ENCODE measurements at regions not wholly inside any gene's neighbourhood (a gene's known extent, or its start where the extent isn't known, plus 50 kb on each side); places are given as distances from the start of the nearest gene placed in this dataset.

DNA sequence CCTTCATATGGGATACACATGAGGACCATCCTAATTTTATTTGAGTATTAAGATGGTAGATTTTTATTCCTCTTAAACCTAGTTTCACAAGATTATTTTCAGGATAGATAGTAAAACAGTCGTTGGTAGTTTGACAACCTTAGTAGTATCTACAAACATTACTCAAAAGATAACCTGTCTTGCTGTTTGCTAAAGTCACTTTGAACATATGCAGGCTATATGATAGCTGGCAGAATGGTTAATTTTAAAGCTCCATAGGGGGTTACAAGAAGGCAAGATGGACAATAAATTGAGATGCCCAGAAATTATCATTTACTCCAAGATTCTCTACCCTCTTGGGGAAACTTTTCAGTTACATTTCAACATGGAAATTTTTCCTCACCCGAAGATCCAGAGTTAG, 525.7 kb downstream of the SOX5 start:
- TF ChIP-seq EZH2phosphoT487 (IDR thresholded peaks at IDR 0.05; ENCODE audit: borderline replicate concordance, low read length), result no peak
- TF ChIP-seq, protein P1, sequence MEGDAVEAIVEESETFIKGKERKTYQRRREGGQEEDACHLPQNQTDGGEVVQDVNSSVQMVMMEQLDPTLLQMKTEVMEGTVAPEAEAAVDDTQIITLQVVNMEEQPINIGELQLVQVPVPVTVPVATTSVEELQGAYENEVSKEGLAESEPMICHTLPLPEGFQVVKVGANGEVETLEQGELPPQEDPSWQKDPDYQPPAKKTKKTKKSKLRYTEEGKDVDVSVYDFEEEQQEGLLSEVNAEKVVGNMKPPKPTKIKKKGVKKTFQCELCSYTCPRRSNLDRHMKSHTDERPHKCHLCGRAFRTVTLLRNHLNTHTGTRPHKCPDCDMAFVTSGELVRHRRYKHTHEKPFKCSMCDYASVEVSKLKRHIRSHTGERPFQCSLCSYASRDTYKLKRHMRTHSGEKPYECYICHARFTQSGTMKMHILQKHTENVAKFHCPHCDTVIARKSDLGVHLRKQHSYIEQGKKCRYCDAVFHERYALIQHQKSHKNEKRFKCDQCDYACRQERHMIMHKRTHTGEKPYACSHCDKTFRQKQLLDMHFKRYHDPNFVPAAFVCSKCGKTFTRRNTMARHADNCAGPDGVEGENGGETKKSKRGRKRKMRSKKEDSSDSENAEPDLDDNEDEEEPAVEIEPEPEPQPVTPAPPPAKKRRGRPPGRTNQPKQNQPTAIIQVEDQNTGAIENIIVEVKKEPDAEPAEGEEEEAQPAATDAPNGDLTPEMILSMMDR (IDR thresholded peaks at IDR 0.05; ENCODE audit: low read depth, low read length, poor library complexity, severe bottlenecking), result no peak
- Histone ChIP-seq H3K4me2 (ENCODE audit: low read length) (no peak overlapping the region), H3K36me3 (ENCODE audit: control insufficient read depth, low read length) (no peaks in the 10 kb centered on the region), H3F3A (ENCODE audit: control insufficient read depth, insufficient read depth) (no peaks in the 10 kb centered on the region), H3K27ac (ENCODE audit: low read depth, low read length) (no peak overlapping the region), H4K20me1 (ENCODE audit: control insufficient read depth, insufficient read depth, low read depth, low read length) (no peaks in the 10 kb centered on the region), H3K79me2 (ENCODE audit: control insufficient read depth, low read length) (no peaks in the 10 kb centered on the region), H3K4me1 (ENCODE audit: control insufficient read depth, low read length) (no peaks in the 10 kb centered on the region), H3K9me3 (ENCODE audit: control insufficient read depth, insufficient read depth, low read length) (no peaks in the 10 kb centered on the region), H3K9me2 (replicated peaks; ENCODE audit: control insufficient read depth, low read length) (no peaks in the 10 kb centered on the region), H3K27me3 (ENCODE audit: control insufficient read depth, low read length) (no peaks in the 10 kb centered on the region), H3K4me3 (ENCODE audit: low read length) (no peak overlapping the region)

DNA sequence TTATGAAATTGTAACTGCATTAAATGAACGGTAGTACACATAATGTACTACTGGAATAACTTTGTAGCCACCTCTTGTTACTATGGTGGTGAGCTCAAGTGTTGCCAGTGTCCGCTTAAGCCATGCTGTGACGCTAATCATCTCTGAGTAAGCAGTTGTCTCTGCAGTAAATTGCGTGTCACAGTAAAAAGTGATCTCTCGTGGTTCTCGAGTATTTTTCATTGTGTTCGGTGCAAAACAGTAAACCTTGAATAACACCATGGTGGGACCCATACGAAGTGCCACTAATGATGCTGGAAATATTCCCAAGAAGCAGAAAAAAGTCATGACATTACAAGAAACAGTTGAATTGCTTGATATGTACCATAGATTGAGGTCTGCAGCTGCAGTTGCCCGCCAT, 524.8 kb downstream of the SOX5 start:
- H4K20me1 ChIP-seq (ENCODE audit: control insufficient read depth, insufficient read depth, low read depth, low read length), result no peaks in the 10 kb centered on the region
- H3K79me2 ChIP-seq (ENCODE audit: control insufficient read depth, low read length), result no peaks in the 10 kb centered on the region
- no peak overlapping the region for H3K4me3 ChIP-seq (ENCODE audit: low read length)
- H3K9me2 ChIP-seq (replicated peaks; ENCODE audit: control insufficient read depth, low read length), result no peaks in the 10 kb centered on the region
- no peaks in the 10 kb centered on the region for H3K9me3 ChIP-seq (ENCODE audit: control insufficient read depth, insufficient read depth, low read length)
- TF ChIP-seq, protein P1 (IDR thresholded peaks at IDR 0.05; ENCODE audit: low read depth, low read length, poor library complexity, severe bottlenecking), result no peak
- no peak for TF ChIP-seq EZH2phosphoT487 (IDR thresholded peaks at IDR 0.05; ENCODE audit: borderline replicate concordance, low read length)
- no peaks in the 10 kb centered on the region for H3F3A ChIP-seq (ENCODE audit: control insufficient read depth, insufficient read depth)
- H3K27me3 ChIP-seq (ENCODE audit: control insufficient read depth, low read length), result no peaks in the 10 kb centered on the region
- no peak overlapping the region for H3K4me2 ChIP-seq (ENCODE audit: low read length)
- no peak overlapping the region for H3K27ac ChIP-seq (ENCODE audit: low read depth, low read length)
- H3K36me3 ChIP-seq (ENCODE audit: control insufficient read depth, low read length), result no peaks in the 10 kb centered on the region
- H3K4me1 ChIP-seq (ENCODE audit: control insufficient read depth, low read length), result no peaks in the 10 kb centered on the region

DNA sequence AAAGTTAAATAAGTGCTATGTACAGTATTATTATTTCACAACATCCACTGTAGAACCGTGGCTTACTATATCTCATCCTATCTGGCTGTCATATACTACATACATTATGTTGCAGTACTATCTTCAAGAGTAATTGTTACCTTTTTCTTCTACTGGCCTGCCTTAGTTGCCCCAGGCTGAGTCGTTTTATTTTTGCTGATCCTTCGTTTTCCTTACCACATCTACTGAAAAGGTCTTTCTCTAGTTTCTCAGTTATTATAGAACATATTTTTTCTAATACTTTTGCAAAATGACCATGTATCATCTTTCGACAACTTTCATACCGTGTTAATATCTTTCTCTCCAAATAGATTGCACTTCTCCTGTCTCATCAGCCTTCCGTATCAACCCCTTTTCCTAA, 523.1 kb downstream of the SOX5 start:
- Histone ChIP-seq H3K79me2 (ENCODE audit: control insufficient read depth, low read length) (no peaks in the 10 kb centered on the region), H3K4me2 (ENCODE audit: low read length) (no peak overlapping the region), H3K27me3 (ENCODE audit: control insufficient read depth, low read length) (no peaks in the 10 kb centered on the region), H3K4me1 (ENCODE audit: control insufficient read depth, low read length) (no peaks in the 10 kb centered on the region), H3K36me3 (ENCODE audit: control insufficient read depth, low read length) (no peaks in the 10 kb centered on the region), H3K27ac (ENCODE audit: low read depth, low read length) (no peak overlapping the region), H3K9me2 (replicated peaks; ENCODE audit: control insufficient read depth, low read length) (no peaks in the 10 kb centered on the region), H3K9me3 (ENCODE audit: control insufficient read depth, insufficient read depth, low read length) (no peaks in the 10 kb centered on the region), H3F3A (ENCODE audit: control insufficient read depth, insufficient read depth) (no peaks in the 10 kb centered on the region), H3K4me3 (ENCODE audit: low read length) (no peak overlapping the region), H4K20me1 (ENCODE audit: control insufficient read depth, insufficient read depth, low read depth, low read length) (no peaks in the 10 kb centered on the region)
- TF ChIP-seq EZH2phosphoT487 (IDR thresholded peaks at IDR 0.05; ENCODE audit: borderline replicate concordance, low read length), result no peak
- TF ChIP-seq, protein P1 (IDR thresholded peaks at IDR 0.05; ENCODE audit: low read depth, low read length, poor library complexity, severe bottlenecking), result no peak

DNA sequence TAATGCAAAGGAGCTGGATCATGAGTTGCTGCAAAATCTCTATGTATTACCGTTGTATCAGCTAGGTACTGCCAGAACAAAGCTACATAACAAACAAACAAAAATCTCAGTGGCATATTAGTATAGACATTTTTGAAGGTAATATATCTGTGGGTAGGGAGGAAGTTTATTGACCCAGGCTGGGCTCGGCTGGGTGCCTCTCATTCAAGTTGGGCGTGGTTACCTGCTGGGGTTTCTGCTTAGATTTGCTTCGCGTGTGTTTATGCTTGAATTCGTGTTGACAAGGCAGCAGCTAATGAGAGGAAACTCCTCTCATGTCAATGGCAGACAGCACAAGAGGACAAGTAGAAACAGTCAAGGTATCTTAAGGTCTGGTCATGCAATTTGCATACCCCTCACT, 520.7 kb downstream of the SOX5 start:
- no peaks in the 10 kb centered on the region for H3K9me3 ChIP-seq (ENCODE audit: control insufficient read depth, insufficient read depth, low read length)
- TF ChIP-seq EZH2phosphoT487 (IDR thresholded peaks at IDR 0.05; ENCODE audit: borderline replicate concordance, low read length), result no peak
- TF ChIP-seq, protein P1 (IDR thresholded peaks at IDR 0.05; ENCODE audit: low read depth, low read length, poor library complexity, severe bottlenecking), result no peak
- no peaks in the 10 kb centered on the region for H3K79me2 ChIP-seq (ENCODE audit: control insufficient read depth, low read length)
- H3K27me3 ChIP-seq (ENCODE audit: control insufficient read depth, low read length), result no peaks in the 10 kb centered on the region
- H3K4me1 ChIP-seq (ENCODE audit: control insufficient read depth, low read length), result no peaks in the 10 kb centered on the region
- no peak overlapping the region for H3K4me3 ChIP-seq (ENCODE audit: low read length)
- no peaks in the 10 kb centered on the region for H3K36me3 ChIP-seq (ENCODE audit: control insufficient read depth, low read length)
- H3K27ac ChIP-seq (ENCODE audit: low read depth, low read length), result no peak overlapping the region
- H3F3A ChIP-seq (ENCODE audit: control insufficient read depth, insufficient read depth), result no peaks in the 10 kb centered on the region
- H3K9me2 ChIP-seq (replicated peaks; ENCODE audit: control insufficient read depth, low read length), result no peaks in the 10 kb centered on the region
- no peaks in the 10 kb centered on the region for H4K20me1 ChIP-seq (ENCODE audit: control insufficient read depth, insufficient read depth, low read depth, low read length)
- H3K4me2 ChIP-seq (ENCODE audit: low read length), result no peak overlapping the region
